IMR-90 (cell line): ENCODE measurements at regions not wholly inside any gene's neighbourhood (a gene's known extent, or its start where the extent isn't known, plus 50 kb on each side); places are given as distances from the start of the nearest gene placed in this dataset.

Experiments
- CEBPB ChIP-seq: IDR thresholded peaks from 2 replicates; pipeline ENCODE4 v1.6.1; 2012; ENCODE audit warnings: low read depth, low read length, improper control_type of control experiment
- CHD1 ChIP-seq: IDR thresholded peaks from 2 replicates; pipeline ENCODE4 v1.6.1; 2012; ENCODE audit warnings: low read depth, low read length, improper control_type of control experiment
- CTCF ChIP-seq: conservative IDR thresholded peaks from 2 replicates; pipeline ENCODE4 v1.5.1; 2012; ENCODE audit warnings: mild to moderate bottlenecking, low read depth, low read length, improper control_type of control experiment
- ELK1 ChIP-seq: fragments of 150-350 bp; IDR thresholded peaks from 2 replicates; pipeline ENCODE4 v1.6.1; 2016; ENCODE audit warnings: low read depth, mild to moderate bottlenecking, low read length, moderate library complexity, borderline replicate concordance
- FOS ChIP-seq: fragments of 150-350 bp; IDR thresholded peaks from 2 replicates; pipeline ENCODE4 v1.6.1; 2016; ENCODE audit warnings: low read depth, low read length
- MAFK ChIP-seq: IDR thresholded peaks from 2 replicates; pipeline ENCODE4 v1.6.1; 2012; ENCODE audit warnings: low read depth, low read length, improper control_type of control experiment
- MXI1 ChIP-seq: IDR thresholded peaks from 2 replicates; pipeline ENCODE4 v1.6.1; 2012; ENCODE audit warnings: low read depth, mild to moderate bottlenecking, low read length, moderate library complexity, borderline replicate concordance
- NFE2L2 ChIP-seq: fragments of 150-350 bp; IDR thresholded peaks from 2 replicates; pipeline ENCODE4 v1.6.1; 2016; ENCODE audit warnings: low read depth, mild to moderate bottlenecking, low read length
- POLR2A ChIP-seq: IDR thresholded peaks from 2 replicates; pipeline ENCODE4 v1.6.1; 2012; ENCODE audit warnings: mild to moderate bottlenecking, low read depth, low read length
- SMC3 ChIP-seq: fragments of 150-350 bp; IDR thresholded peaks from 2 replicates; pipeline ENCODE4 v1.6.1; 2016; ENCODE audit warnings: low read depth, mild to moderate bottlenecking, antibody characterized with exemption, low read length, moderate library complexity
- USF2 ChIP-seq: fragments of 150-350 bp; IDR thresholded peaks from 2 replicates; pipeline ENCODE4 v1.6.1; 2017; ENCODE audit warnings: mild to moderate bottlenecking, antibody characterized with exemption, low read length, low read depth

GRCh38 chr9:7342229-7342628 lies 457.3 kb downstream of the DMAC1 start:
- TF ChIP-seq CTCF = peak; percentile 24; the same call in 1 of the 2 replicates
- TF ChIP-seq POLR2A = no peak
- no peak for TF ChIP-seq CEBPB
- TF ChIP-seq ELK1 = no peak
- no peak for TF ChIP-seq USF2
- no peak for TF ChIP-seq MXI1
- no peak for TF ChIP-seq NFE2L2
- no peak for TF ChIP-seq SMC3
- TF ChIP-seq MAFK = no peak
- no peak for TF ChIP-seq CHD1
- no peak for TF ChIP-seq FOS
